Activated B cell treated with CpG ODN at 0.5 μM for 24 hours (primary cell): ENCODE measurements at regions not wholly inside any gene's neighbourhood (a gene's known extent, or its start where the extent isn't known, plus 50 kb on each side); places are given as distances from the start of the nearest gene placed in this dataset.

ENCODE experiments used
- ATAC-seq: fragments of 200-7000 bp; cut with Tn5 transposase; one replicate; pipeline ENCODE4 v1.10.0; 2021; ENCODE audit warnings: low read depth, mild to moderate bottlenecking, moderate library complexity
- CTCF ChIA-PET: fragments of 350-600 bp; sonication (Branson Sonifier 250); formaldehyde crosslinking; loops from one replicate; lab custom pipeline; 2021; ENCODE audit warnings: antibody characterized with exemption; lab: Charles Lee
- POLR2A ChIA-PET: fragments of 350-600 bp; sonication (Branson Sonifier 250); formaldehyde crosslinking; loops from one replicate; lab custom pipeline; 2021; ENCODE audit warnings: antibody characterized with exemption; lab: Charles Lee
- DNase-seq: peaks from one replicate; pipeline ENCODE4 v3.0.0; 2022
- H3K27ac Mint-ChIP-seq: one replicate; pipeline ENCODE4 v1.8.0; 2020; ENCODE audit warnings: mixed read lengths
- H3K27me3 Mint-ChIP-seq: one replicate; pipeline ENCODE4 v1.8.0; 2021; ENCODE audit warnings: mixed read lengths
- H3K36me3 Mint-ChIP-seq: one replicate; pipeline ENCODE4 v1.8.0; 2021; ENCODE audit warnings: low read depth, mixed read lengths
- H3K4me1 Mint-ChIP-seq: one replicate; pipeline ENCODE4 v1.8.0; 2021; ENCODE audit warnings: mixed read lengths
- H3K4me3 Mint-ChIP-seq: one replicate; pipeline ENCODE4 v1.8.0; 2020; ENCODE audit warnings: mild to moderate bottlenecking, mixed read lengths
- H3K9me3 Mint-ChIP-seq: one replicate; pipeline ENCODE4 v1.8.0; 2020; ENCODE audit warnings: mixed read lengths
- intact Hi-C: fragments of 100-400 bp; cut with micrococcal nuclease; formaldehyde crosslinking; loops from one replicate; pipeline ENCODE4 v1.15.1; 2024
- TF ChIP-seq, protein P1 (sequence below): fragments of 200-600 bp; IDR thresholded peaks from one replicate; pipeline ENCODE4 v1.8.0; 2022; ENCODE audit warnings: antibody characterized with exemption, mild to moderate bottlenecking

- intact Hi-C loops, result no loop called here
- ChIA-PET CTCF (no interaction called here), POLR2A (no interaction called here)
- Mint-ChIP-seq H3K27ac (no peak overlapping the region), H3K36me3 (no peaks in the 10 kb centered on the region), H3K9me3 (no peaks in the 10 kb centered on the region), H3K4me3 (no peak overlapping the region), H3K4me1 (no peaks in the 10 kb centered on the region), H3K27me3 (no peaks in the 10 kb centered on the region)
- DNase-seq, result no peak
- TF ChIP-seq, protein P1, sequence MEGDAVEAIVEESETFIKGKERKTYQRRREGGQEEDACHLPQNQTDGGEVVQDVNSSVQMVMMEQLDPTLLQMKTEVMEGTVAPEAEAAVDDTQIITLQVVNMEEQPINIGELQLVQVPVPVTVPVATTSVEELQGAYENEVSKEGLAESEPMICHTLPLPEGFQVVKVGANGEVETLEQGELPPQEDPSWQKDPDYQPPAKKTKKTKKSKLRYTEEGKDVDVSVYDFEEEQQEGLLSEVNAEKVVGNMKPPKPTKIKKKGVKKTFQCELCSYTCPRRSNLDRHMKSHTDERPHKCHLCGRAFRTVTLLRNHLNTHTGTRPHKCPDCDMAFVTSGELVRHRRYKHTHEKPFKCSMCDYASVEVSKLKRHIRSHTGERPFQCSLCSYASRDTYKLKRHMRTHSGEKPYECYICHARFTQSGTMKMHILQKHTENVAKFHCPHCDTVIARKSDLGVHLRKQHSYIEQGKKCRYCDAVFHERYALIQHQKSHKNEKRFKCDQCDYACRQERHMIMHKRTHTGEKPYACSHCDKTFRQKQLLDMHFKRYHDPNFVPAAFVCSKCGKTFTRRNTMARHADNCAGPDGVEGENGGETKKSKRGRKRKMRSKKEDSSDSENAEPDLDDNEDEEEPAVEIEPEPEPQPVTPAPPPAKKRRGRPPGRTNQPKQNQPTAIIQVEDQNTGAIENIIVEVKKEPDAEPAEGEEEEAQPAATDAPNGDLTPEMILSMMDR, result no peak
- no peak for ATAC-seq
These were observed 107.1 kb upstream of the UQCRFS1 start for GRCh38 chr19:29320086-29320485.

DNA sequence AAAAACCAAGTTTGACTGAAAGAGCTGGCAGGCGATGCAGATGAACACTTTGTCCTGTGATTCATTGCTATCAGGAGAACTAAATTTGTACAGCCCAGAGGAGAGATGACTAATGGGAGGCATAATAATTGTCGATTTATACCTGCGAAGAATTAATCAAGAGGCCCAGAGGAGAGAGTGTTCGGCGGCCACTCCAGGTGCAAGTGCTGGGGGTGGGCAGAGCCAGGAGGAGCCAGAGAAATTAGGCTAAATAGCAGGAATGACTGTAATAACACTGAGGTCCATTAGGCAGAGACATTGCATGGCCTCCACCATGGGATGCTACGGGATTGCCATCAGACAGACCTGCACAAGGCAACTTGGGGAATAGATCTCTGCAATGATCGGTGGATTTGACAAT, 107.7 kb upstream of the UQCRFS1 start:
- Mint-ChIP-seq H3K9me3 (no peaks in the 10 kb centered on the region), H3K4me1 (no peaks in the 10 kb centered on the region), H3K27ac (no peak overlapping the region), H3K36me3 (no peaks in the 10 kb centered on the region), H3K27me3 (no peaks in the 10 kb centered on the region), H3K4me3 (no peak overlapping the region)
- TF ChIP-seq, protein P1, result no peak
- ChIA-PET CTCF (no interaction called here), POLR2A (no interaction called here)
- intact Hi-C loops, result no loop called here
- ATAC-seq (no peak), DNase-seq (no peak)

GRCh38 chr19:29321116-29321515, 108.2 kb upstream of the UQCRFS1 start:
- H3K36me3 Mint-ChIP-seq, result no peaks in the 10 kb centered on the region
- DNase-seq (no peak), ATAC-seq (no peak)
- intact Hi-C loops, result no loop called here
- H3K27ac Mint-ChIP-seq, result no peak overlapping the region
- TF ChIP-seq, protein P1, result no peak
- CTCF ChIA-PET, result no interaction called here
- POLR2A ChIA-PET, result no interaction called here
- no peak overlapping the region for H3K4me3 Mint-ChIP-seq
- H3K9me3 Mint-ChIP-seq, result no peaks in the 10 kb centered on the region
- H3K4me1 Mint-ChIP-seq, result no peaks in the 10 kb centered on the region
- no peaks in the 10 kb centered on the region for H3K27me3 Mint-ChIP-seq

GRCh38 chr19:29323021-29323430, 110.1 kb upstream of the UQCRFS1 start:
- Mint-ChIP-seq H3K36me3 (no peaks in the 10 kb centered on the region), H3K27ac (no peak overlapping the region), H3K4me3 (no peak overlapping the region), H3K4me1 (no peaks in the 10 kb centered on the region), H3K27me3 (no peaks in the 10 kb centered on the region), H3K9me3 (peaks cover 8% of the 10 kb centered on the region)
- POLR2A ChIA-PET, result no interaction called here
- no peak for ATAC-seq
- intact Hi-C loops, result no loop called here
- CTCF ChIA-PET, result no interaction called here
- TF ChIP-seq, protein P1, result no peak
- no peak for DNase-seq

GRCh38 chr19:29323440-29324290, 110.7 kb upstream of the UQCRFS1 start:
- ATAC-seq (no peak), DNase-seq (no peak)
- no peaks in the 10 kb centered on the region for H3K4me1 Mint-ChIP-seq
- peaks cover 8% of the 10 kb centered on the region for H3K9me3 Mint-ChIP-seq
- no peaks in the 10 kb centered on the region for H3K36me3 Mint-ChIP-seq
- POLR2A ChIA-PET, result no interaction called here
- CTCF ChIA-PET, result no interaction called here
- no peak overlapping the region for H3K27ac Mint-ChIP-seq
- intact Hi-C loops, result no loop called here
- H3K27me3 Mint-ChIP-seq, result no peaks in the 10 kb centered on the region
- TF ChIP-seq, protein P1, result no peak
- no peak overlapping the region for H3K4me3 Mint-ChIP-seq
